Mesothelial cell of epicardium (in vitro differentiated cells): ENCODE measurements at regions not wholly inside any gene's neighbourhood (a gene's known extent, or its start where the extent isn't known, plus 50 kb on each side); places are given as distances from the start of the nearest gene placed in this dataset.

Experiments used
- DNase-seq, 2 experiments: peaks; one replicate each; pipeline ENCODE4 v3.0.0; 2021; ENCODE audit warnings: low spot score in 2 of 2; ENCODE audit not compliant: unreplicated experiment in 2 of 2
- H3K27ac Mint-ChIP-seq: 2 replicates; pipeline ENCODE4 v1.8.0; 2021; ENCODE audit warnings: mixed read lengths
- H3K27me3 Mint-ChIP-seq: 2 replicates; pipeline ENCODE4 v1.8.0; 2021; ENCODE audit warnings: low read depth, mixed read lengths
- H3K36me3 Mint-ChIP-seq: 2 replicates; pipeline ENCODE4 v1.8.0; 2021; ENCODE audit warnings: mixed read lengths
- H3K4me1 Mint-ChIP-seq: 2 replicates; pipeline ENCODE4 v1.8.0; 2021; ENCODE audit warnings: mixed read lengths
- H3K4me3 Mint-ChIP-seq: 2 replicates; pipeline ENCODE4 v1.8.0; 2021; ENCODE audit warnings: mild to moderate bottlenecking, moderate library complexity, mixed read lengths
- H3K9me3 Mint-ChIP-seq: 2 replicates; pipeline ENCODE4 v1.8.0; 2021; ENCODE audit warnings: mixed read lengths
- CTCF ChIP-seq: fragments of 200-600 bp; sonication (generic); IDR thresholded peaks from one replicate; pipeline ENCODE4 v1.5.0; 2021; ENCODE audit warnings: antibody characterized with exemption; ENCODE audit not compliant: unreplicated experiment

- no peaks in the 10 kb centered on the region for H3K9me3 Mint-ChIP-seq
- H3K27me3 Mint-ChIP-seq = no peaks in the 10 kb centered on the region
- no peak overlapping the region for H3K4me3 Mint-ChIP-seq
- DNase-seq = no peak
- peaks cover 10% of the 10 kb centered on the region for H3K36me3 Mint-ChIP-seq
- H3K4me1 Mint-ChIP-seq = no peaks in the 10 kb centered on the region
- no peak overlapping the region for H3K27ac Mint-ChIP-seq
- no peak for TF ChIP-seq CTCF
These were observed 606.3 kb upstream of the LRFN5 start for GRCh38 chr14:41000350-41000749.

- peaks cover 42% of the 10 kb centered on the region for H3K36me3 Mint-ChIP-seq
- H3K9me3 Mint-ChIP-seq = peaks cover 41% of the 10 kb centered on the region
- H3K27ac Mint-ChIP-seq = no peak overlapping the region
- no peaks in the 10 kb centered on the region for H3K27me3 Mint-ChIP-seq
- DNase-seq = no peak
- no peak for TF ChIP-seq CTCF
- no peak overlapping the region for H3K4me3 Mint-ChIP-seq
- no peaks in the 10 kb centered on the region for H3K4me1 Mint-ChIP-seq
These were observed 617.4 kb upstream of the LRFN5 start for GRCh38 chr14:40989260-40989659.

- no peak for DNase-seq
- Mint-ChIP-seq H3K4me3 (no peak overlapping the region), H3K4me1 (no peaks in the 10 kb centered on the region), H3K36me3 (peaks cover 36% of the 10 kb centered on the region), H3K27ac (no peak overlapping the region), H3K27me3 (no peaks in the 10 kb centered on the region), H3K9me3 (peaks cover 34% of the 10 kb centered on the region)
- TF ChIP-seq CTCF = no peak
These were observed 619.2 kb upstream of the LRFN5 start for GRCh38 chr14:40987481-40987880.

- Mint-ChIP-seq H3K36me3 (peaks cover 28% of the 10 kb centered on the region), H3K27me3 (no peaks in the 10 kb centered on the region), H3K27ac (no peak overlapping the region), H3K4me1 (no peaks in the 10 kb centered on the region), H3K9me3 (peaks cover 26% of the 10 kb centered on the region), H3K4me3 (no peak overlapping the region)
- no peak for TF ChIP-seq CTCF
- no peak for DNase-seq
These were observed 620.0 kb upstream of the LRFN5 start for GRCh38 chr14:40986655-40987054.

GRCh38 chr14:40985584-40985983 lies 621.1 kb upstream of the LRFN5 start:
- DNase-seq = no peak
- H3K9me3 Mint-ChIP-seq = peaks cover 22% of the 10 kb centered on the region

More at GRCh38 chr14:40985584-40985983, 621.1 kb upstream of the LRFN5 start:
- H3K27ac Mint-ChIP-seq = no peak overlapping the region
- H3K4me3 Mint-ChIP-seq = no peak overlapping the region
- H3K27me3 Mint-ChIP-seq = no peaks in the 10 kb centered on the region
- peaks cover 20% of the 10 kb centered on the region for H3K36me3 Mint-ChIP-seq
- H3K4me1 Mint-ChIP-seq = no peaks in the 10 kb centered on the region
- TF ChIP-seq CTCF = no peak
